Uterus (tissue), 3 donors: ENCODE measurements at regions not wholly inside any gene's neighbourhood (a gene's known extent, or its start where the extent isn't known, plus 50 kb on each side); places are given as distances from the start of the nearest gene placed in this dataset.

ENCODE experiments used
- DNase-seq, 2 donors: peaks; one replicate each; pipeline ENCODE4 v3.0.0-alpha.2; 2019 to 2020
- H3K27ac ChIP-seq, 2 donors: fragments of 200-600 bp; sonication (generic); 1 replicate in 1 of 2; 2 replicates in 1 of 2; pipeline ENCODE4 v1.5.1; 2016 to 2018
- H3K27me3 ChIP-seq, 2 donors: fragments of 200-600 bp; sonication (generic); one replicate each; pipeline ENCODE4 v1.5.1; 2018 to 2019; ENCODE audit warnings: control low read depth in 1 of 2
- H3K36me3 ChIP-seq, 2 donors: fragments of 200-600 bp; sonication (generic); one replicate each; pipeline ENCODE4 v1.5.1; 2019; ENCODE audit warnings: control low read depth in 1 of 2
- H3K4me1 ChIP-seq, 2 donors: fragments of 200-600 bp; sonication (generic); one replicate each; pipeline ENCODE4 v1.5.1; 2018 to 2019; ENCODE audit warnings: control low read depth in 1 of 2
- H3K4me3 ChIP-seq, 2 donors: fragments of 200-600 bp; sonication (generic); 1 replicate in 1 of 2; 2 replicates in 1 of 2; pipeline ENCODE4 v1.5.1; 2018 to 2019; ENCODE audit warnings: mild to moderate bottlenecking in 1 of 2
- H3K9me3 ChIP-seq, 2 donors: fragments of 200-600 bp; sonication (generic); one replicate each; pipeline ENCODE4 v1.5.1; 2019; ENCODE audit warnings: control low read depth in 1 of 2
- POLR2A ChIP-seq, 2 donors: fragments of 450-650 bp; IDR thresholded peaks; one replicate each; pipeline ENCODE4 v1.6.1; 2016; ENCODE audit warnings: antibody characterized with exemption in 2 of 2, mild to moderate bottlenecking in 1 of 2, moderate library complexity in 1 of 2
- intact Hi-C: fragments of 100-400 bp; cut with DNase I; formaldehyde crosslinking; loops from one replicate; pipeline ENCODE4 v1.15.1; 2023; ENCODE audit warnings: low total_unique reads
- TF ChIP-seq, protein P1 (sequence below), 4 experiments: fragments of 200-600 bp in 2 of 4; fragments of 450-650 bp in 2 of 4; sonication (generic) in 2 of 4; IDR thresholded peaks; one replicate each; pipeline ENCODE4 v1.5.1; 2016 to 2019; ENCODE audit warnings: antibody characterized with exemption in 4 of 4, mild to moderate bottlenecking in 2 of 4, moderate library complexity in 1 of 4
- donor health status: DM: yes; HTN: yes; CAD: no.

DNA sequence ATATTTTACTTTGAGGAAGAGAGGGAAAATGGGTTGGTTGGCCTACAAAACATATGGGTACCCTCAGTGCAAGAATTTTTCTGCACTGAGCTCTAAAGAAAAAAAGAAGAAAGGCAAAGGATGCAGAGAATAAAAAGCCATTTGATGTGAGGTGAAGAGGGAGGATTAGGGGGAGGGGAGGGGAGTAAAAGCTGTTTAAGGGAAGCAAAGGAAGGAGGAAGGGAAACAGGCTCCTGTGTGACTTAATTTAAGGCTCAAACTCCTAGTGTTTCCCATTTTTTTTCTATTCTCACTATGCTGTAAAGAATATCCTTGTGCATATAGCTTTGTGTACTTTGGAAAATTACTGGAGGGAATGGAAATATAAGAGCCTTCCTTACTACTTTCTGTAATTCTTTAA lies 78.7 kb downstream of the NKX2-1 start:
- intact Hi-C loops: no loop called here
- no peaks in the 10 kb centered on the region for H3K36me3 ChIP-seq
- no peak for TF ChIP-seq POLR2A (IDR thresholded peaks at IDR 0.05)
- TF ChIP-seq, protein P1, sequence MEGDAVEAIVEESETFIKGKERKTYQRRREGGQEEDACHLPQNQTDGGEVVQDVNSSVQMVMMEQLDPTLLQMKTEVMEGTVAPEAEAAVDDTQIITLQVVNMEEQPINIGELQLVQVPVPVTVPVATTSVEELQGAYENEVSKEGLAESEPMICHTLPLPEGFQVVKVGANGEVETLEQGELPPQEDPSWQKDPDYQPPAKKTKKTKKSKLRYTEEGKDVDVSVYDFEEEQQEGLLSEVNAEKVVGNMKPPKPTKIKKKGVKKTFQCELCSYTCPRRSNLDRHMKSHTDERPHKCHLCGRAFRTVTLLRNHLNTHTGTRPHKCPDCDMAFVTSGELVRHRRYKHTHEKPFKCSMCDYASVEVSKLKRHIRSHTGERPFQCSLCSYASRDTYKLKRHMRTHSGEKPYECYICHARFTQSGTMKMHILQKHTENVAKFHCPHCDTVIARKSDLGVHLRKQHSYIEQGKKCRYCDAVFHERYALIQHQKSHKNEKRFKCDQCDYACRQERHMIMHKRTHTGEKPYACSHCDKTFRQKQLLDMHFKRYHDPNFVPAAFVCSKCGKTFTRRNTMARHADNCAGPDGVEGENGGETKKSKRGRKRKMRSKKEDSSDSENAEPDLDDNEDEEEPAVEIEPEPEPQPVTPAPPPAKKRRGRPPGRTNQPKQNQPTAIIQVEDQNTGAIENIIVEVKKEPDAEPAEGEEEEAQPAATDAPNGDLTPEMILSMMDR (IDR thresholded peaks at IDR 0.05): no peak
- no peaks in the 10 kb centered on the region for H3K27me3 ChIP-seq
- no peak for DNase-seq
- H3K4me1 ChIP-seq: no peaks in the 10 kb centered on the region
- no peak overlapping the region for H3K4me3 ChIP-seq
- H3K27ac ChIP-seq: no peak overlapping the region
- no peaks in the 10 kb centered on the region for H3K9me3 ChIP-seq

DNA sequence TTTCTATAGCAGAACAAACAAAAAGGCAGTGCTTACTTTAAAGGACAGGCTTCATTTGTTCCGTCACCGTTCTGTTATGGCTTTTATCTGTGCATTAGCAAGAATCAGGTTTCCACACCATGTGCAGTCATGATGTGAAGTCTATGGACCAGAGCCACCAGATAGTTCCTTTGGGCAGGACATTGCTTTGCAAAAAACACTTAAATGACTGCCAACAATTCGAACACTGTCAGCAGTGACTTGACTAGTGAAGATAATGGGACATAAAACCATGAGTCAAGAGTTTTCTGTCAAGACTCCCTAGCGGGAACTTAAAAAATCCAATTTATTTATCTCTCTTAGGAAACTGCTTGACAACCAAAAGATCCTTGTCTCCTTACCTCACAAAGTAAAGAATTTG lies 80.3 kb downstream of the NKX2-1 start:
- H3K36me3 ChIP-seq: no peaks in the 10 kb centered on the region
- H3K27ac ChIP-seq: no peak overlapping the region
- TF ChIP-seq, protein P1 (IDR thresholded peaks at IDR 0.05): no peak
- no peak for TF ChIP-seq POLR2A (IDR thresholded peaks at IDR 0.05)
- no peaks in the 10 kb centered on the region for H3K9me3 ChIP-seq
- intact Hi-C loops: no loop called here
- no peak for DNase-seq
- H3K27me3 ChIP-seq: no peaks in the 10 kb centered on the region
- no peaks in the 10 kb centered on the region for H3K4me1 ChIP-seq
- H3K4me3 ChIP-seq: no peak overlapping the region

DNA sequence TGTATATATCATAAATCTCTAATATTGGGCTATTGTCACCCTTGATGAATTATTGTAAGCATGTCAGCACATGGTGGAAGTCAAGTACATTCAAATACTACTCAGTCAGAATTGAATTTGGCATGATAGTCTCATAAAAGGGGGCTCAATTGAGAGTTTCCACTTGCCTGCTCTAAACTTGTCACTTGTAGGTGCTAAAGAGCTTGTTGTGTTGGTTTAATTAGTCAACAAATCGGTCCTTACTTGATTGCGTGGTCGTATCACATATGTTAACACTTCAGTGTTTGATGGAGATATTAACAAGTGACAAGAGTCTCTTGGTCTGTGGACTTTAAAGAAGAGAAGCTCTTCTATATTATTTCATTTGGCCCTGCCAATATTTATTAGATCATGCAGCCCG lies 81.1 kb downstream of the NKX2-1 start:
- no peak for DNase-seq
- no peaks in the 10 kb centered on the region for H3K4me1 ChIP-seq
- no peak overlapping the region for H3K4me3 ChIP-seq
- H3K27ac ChIP-seq: no peak overlapping the region
- H3K27me3 ChIP-seq: no peaks in the 10 kb centered on the region
- intact Hi-C loops: no loop called here
- no peaks in the 10 kb centered on the region for H3K36me3 ChIP-seq
- TF ChIP-seq, protein P1 (IDR thresholded peaks at IDR 0.05): no peak
- TF ChIP-seq POLR2A (IDR thresholded peaks at IDR 0.05): no peak
- no peaks in the 10 kb centered on the region for H3K9me3 ChIP-seq

DNA sequence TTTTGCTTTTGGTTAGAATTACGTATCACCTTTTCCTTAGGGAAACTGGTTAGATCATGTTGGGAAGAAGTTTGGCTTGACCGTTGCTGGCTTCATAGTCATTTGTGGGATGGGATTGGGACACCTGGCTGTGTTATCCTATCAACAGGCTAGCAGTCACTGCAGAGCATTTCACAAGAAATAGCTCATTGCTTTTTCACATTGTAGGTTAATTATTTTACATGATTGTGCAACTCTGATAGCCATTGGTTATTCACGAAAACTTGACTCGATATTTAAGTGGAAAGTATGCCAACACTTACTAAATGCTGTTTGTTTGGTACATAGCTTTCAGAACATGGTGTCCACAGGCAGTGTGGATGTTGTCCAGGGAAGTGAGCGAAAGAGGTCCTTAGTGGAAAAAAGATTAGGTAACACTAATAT lies 89.4 kb downstream of the NKX2-1 start:
- DNase-seq: no peak
- intact Hi-C loops: no loop called here

DNA sequence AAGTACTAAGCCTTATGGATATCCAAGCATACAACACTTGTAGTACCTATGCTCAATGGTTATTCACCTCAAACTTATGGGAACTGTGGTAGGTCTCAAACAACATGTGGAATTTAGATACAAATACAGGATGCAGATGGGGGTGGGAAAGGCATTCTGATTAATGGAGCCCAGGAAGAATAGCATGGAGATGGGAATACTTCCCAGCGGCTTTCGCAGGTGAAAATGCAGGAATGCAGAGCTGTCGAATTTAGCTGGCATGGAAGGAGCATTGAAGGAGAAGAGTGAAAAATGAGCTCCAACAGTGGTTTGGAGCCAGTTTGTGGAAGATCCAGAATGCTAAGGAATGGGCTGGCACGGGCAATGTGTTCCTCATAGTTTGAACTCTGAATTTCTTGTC lies 89.9 kb downstream of the NKX2-1 start:
- no peak for TF ChIP-seq POLR2A (IDR thresholded peaks at IDR 0.05)
- TF ChIP-seq, protein P1 (IDR thresholded peaks at IDR 0.05): no peak
- Histone ChIP-seq H3K4me3 (no peak overlapping the region), H3K9me3 (no peaks in the 10 kb centered on the region), H3K27me3 (no peaks in the 10 kb centered on the region), H3K4me1 (no peaks in the 10 kb centered on the region), H3K27ac (no peak overlapping the region), H3K36me3 (no peaks in the 10 kb centered on the region)
- intact Hi-C loops: no loop called here
- DNase-seq: no peak

More for the DNA sequence above, 89.4 kb downstream of the NKX2-1 start:
- Histone ChIP-seq H3K9me3 (no peaks in the 10 kb centered on the region), H3K27me3 (no peaks in the 10 kb centered on the region), H3K4me3 (no peak overlapping the region), H3K4me1 (no peaks in the 10 kb centered on the region), H3K27ac (no peak overlapping the region), H3K36me3 (no peaks in the 10 kb centered on the region)
- no peak for TF ChIP-seq POLR2A (IDR thresholded peaks at IDR 0.05)
- TF ChIP-seq, protein P1 (IDR thresholded peaks at IDR 0.05): no peak
